ENCODE measurements at regions not wholly inside any gene's neighbourhood (a gene's known extent, or its start where the extent isn't known, plus 50 kb on each side); places are given as distances from the start of the nearest gene placed in this dataset.

DNA sequence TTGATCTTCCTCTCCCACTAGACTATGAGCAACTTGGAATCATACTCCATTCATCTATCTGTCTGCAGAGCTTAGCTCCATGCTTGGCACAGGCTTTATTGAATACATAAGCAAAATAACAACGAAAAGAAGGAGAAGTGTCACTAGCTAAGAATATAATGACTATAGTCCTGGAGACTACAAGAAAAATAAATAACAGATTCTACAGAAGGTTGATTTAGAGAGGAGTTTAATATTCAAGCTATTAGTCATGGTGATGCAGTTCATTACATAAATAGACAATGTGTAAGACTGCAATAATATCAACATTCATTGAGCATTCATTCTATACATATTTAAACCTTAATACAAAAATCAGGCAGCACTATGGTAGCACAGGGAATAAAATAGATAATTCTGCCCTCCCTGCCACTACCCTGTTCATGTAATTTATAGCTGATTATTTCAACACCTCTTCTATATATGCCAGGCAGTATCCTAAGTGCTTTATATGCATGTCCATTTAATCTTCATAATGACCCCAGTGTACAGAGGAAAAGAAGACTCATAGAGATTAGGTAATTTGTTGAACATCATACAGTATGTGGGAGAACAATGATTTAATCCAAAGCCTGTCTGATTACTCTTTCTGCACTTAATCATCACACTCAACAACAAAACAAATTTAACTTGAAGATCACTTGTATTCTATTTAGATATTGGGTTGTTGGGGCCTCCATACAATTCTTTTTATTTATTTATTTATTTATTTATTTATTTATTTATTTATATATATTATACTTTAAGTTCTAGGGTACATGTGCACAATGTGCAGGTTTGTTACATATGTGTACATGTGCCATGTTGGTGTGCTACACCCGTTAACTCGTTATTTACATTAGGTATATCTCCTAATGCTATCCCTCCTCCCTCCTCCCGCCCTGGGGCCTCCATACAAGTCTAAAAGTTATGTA lies 165.3 kb downstream of the RNF152 start:
- DNase-seq: no peak

DNA sequence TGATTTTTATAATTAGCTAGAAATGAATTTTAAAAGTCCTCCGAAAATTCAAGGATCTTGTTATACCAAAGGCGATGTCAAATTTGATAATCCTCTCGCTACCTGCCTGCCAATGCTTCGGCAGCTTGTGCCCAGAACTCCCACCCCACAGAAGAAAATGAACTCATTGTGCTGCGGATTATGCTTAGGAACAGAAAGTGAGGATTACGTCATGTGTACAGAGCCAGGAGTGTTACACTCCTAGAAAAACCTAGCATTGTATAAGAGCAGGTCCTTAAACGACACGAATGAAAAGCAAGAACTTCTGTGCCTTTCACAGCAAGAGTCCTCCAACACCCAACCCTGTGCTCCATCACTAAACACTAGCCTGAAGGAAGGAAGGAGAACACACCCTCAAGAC lies 168.3 kb downstream of the RNF152 start:
- DNase-seq: no peak

DNA sequence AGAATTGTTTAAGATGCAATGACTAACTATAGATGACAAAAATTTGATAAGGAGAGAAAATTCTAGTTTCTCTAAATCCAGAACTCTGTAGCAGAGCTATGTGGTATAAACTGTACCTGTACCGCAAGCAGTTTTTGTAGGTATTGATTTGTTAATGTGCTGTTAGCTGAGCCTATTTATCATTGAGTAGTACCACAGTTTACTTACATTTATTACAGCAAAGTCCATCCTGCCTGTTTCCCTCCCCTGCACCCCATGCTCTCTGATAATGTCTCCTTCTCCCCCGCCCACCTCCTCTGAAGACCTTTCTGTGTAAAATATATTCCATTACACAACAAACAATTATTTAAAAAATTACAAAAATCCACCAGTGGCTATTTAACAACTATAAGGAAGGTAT lies 170.6 kb downstream of the RNF152 start:
- DNase-seq: no peak

DNA sequence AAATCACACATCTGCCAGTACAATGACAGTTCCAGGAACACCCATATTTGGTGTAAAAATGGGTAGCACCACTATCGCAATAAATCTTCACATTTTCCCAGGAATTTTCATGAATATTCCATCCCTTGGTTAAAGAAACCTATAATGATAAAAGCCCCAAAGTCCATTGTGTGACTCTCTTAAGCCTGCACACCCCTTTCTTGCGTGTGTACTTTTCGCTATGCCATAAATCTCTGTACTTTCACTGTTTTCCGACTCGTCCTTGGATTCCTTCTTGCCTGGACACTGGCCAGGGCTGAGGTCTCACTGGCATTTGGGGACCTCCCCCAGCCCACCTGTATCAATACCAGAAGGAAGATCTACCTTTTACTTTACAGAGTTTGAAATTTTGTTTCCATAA lies 172.3 kb downstream of the RNF152 start:
- DNase-seq: no peak

DNA sequence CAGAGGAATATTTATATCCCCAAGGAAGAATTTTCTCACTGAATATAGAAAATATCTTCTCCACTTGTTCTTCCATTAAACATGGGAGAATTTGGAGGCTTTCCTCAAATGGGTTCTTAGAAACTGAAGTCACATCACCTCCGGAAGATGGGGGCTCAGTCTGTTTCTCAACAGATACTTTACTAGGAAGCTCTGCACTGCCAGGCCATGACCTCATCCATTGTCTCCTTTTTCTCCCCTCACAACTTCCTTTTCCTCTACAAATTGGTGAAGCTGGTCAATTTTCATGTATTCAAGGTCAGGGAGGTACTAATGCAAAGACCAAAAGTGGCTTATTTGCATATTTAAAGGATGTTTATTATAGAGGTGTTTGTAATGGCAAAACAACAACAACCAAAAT lies 173.1 kb downstream of the RNF152 start:
- peak; percentile 71 to 75 for DNase-seq

DNA sequence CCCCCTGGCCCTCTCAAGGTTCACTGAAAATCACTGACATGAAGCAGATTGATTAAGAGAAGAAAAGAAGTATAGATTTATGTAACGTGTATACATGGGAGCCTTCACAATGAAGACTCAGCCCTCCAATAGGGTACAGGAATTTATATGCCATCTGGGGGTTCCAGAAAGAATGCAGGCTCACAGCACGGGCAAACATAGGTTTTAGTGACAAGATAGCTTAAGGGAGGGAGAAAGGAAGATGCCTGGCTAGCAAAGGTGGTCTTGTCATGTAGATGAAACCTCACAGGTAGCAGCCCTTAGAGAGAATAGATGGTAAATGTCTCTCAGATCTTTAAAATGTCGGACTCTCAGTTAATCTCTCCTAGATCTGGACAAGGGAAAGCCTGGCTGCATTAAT lies 173.9 kb downstream of the RNF152 start:
- DNase-seq: no peak

DNA sequence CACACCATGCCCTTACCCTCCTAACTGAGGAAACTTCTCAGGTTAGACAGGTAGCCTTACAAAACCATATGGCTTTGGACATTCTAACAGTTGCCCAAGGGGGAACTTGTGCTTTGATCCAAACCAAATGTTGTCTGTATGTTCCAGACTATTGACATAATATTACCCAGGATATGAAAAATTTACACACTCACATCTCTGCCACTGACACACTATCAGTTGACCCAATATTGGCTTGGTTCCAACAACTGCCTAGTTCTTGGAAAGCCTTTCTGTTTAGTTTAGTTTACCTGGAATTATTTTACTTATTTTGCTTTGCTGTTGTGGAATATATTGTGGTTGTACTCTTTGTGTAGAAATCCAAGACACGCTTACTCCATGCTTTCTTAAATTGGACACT lies 178.4 kb downstream of the RNF152 start:
- DNase-seq: no peak

DNA sequence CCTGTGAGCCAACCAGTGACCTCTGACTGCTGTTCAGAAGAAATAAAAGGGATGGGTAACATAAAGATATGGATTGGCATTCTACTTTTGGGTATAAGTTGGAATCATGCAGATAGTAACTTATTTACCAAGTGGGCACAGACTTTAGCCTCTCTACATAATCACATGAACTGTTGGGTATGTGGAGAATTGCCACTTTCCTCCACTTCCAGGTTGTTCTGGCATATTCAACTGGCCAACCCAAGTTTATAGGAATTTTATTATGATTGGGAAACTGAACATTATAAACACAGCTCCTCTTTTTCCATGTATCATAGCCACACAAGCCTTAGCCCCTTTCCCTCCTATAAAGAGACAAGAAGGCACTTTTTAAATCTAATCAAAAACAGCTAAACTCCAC lies 179.3 kb downstream of the RNF152 start:
- DNase-seq: no peak

DNA sequence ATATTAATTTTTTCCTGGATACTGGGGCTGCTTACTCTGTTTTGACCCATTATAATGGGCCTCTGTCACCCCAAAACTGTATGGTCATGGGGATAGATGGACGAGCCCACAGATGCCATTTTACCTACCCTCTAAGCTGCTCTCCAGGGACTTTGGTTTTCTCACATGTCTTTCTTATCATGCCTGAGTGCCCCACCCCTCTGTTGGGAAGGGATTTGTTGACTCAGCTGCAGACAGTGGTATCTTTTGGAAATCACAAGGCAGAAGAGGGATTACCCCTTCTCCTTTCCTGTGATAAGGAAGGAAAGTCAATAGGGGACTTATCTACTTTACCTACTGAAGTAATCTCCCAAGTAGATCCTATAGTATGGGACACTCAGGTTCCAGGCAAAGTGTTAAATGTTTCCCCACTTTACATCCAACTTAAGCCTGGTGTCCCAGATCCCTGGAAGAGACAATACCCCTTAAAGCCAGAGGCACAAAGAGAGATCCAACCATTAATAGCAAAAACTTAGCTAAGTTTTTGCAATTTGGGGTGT lies 182.7 kb downstream of the RNF152 start:
- no peak for DNase-seq

DNA sequence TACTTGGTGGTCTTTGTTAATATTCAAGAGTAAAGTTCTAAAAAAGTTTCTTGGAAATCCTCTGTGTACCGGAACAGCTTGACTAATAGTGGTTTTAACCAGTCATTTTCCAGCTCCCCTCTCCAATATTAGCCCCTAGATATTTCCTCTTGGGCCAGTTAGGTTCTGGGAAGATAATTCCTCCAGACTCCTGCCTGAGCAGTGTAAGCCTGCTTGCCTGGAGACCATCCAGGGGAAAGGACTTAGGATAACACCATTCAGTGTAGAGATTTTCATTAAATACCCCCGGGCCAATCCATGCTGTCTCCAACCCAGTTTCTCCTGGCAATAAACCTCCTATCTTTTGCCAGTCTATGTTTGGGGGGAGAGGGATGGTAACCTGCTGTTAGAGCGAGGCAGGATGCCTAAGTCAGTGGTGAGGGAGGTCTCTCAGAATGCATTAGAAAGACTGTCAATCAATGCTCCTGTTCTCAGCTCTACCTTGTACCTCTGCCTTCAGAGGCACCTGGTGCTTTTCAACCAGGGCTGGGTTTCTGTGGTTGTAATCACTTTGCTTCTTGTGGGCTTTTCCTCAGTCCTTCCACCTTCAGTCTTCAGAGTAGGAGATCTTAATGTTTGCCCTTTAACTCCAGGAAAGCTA lies 186.4 kb downstream of the RNF152 start:
- no peak for DNase-seq

DNA sequence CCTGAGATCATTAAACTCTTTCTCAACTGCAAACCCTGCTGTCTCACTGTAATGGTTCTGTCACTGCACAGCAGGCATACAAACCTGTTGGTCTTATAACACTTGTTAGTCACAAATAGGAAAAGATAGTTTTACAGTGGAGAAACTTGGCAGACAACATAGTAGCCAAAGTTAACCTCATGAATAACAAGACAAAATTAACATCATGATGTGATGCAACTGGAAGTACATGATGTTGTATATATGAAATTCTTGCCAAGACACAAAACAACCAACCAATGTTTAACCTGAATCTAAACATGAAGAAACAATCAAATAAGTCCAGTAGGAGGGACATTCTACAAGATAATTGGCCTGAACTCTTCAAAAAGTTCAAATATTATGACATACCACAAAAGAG lies 189.3 kb downstream of the RNF152 start:
- no peak for DNase-seq

DNA sequence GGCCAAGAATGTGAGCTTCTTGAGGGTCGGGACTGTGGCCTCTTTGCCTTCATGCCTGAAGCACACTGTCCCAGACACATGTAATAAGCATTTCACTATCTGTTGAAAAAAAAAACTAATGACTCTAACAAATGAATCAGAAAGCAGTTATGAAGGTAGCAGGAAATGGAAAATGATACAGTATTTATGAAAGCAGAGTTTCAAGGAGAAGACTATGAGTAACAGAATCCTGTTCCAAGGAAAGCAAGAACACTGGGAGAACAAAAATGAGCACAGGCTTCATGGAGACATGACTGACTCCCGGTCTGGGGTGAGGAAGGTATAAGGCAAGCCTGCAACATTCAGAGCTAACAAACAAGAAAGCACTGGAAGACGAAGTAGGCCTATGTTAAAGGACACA lies 190.8 kb downstream of the RNF152 start:
- no peak for DNase-seq

DNA sequence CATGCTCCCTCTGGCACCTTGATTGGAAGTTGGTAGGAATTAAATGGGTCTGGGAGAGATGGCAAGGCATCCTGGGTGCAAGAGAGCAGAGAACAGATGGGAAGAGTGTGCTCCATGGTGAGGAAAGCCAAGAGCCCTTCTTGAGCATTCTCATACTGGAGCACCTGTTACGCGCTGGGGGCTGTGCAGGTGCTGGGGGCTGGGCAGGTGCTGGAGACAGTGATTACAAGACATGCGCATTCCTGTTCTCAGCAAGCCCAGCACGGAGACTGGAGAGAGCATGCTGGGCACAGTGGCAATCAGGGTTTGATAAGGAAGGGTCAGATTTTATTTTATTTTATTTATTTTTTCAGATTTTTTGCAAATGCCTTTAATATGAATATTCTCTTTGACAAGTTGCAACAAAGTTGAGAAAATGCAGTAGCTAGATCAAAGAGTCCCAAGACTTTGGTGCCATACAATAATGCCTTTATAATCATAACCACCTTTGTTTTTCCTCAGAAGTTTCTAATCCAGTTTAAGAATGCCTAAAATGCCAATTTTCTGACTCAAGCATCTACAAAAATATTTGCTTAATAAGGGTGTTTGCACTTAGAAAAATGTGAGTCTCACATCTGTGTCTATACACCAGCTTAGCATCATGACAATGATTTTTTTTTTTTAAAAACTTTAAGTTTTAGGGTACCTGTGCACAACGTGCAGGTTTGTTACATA lies 193.3 kb downstream of the RNF152 start:
- no peak for DNase-seq

DNA sequence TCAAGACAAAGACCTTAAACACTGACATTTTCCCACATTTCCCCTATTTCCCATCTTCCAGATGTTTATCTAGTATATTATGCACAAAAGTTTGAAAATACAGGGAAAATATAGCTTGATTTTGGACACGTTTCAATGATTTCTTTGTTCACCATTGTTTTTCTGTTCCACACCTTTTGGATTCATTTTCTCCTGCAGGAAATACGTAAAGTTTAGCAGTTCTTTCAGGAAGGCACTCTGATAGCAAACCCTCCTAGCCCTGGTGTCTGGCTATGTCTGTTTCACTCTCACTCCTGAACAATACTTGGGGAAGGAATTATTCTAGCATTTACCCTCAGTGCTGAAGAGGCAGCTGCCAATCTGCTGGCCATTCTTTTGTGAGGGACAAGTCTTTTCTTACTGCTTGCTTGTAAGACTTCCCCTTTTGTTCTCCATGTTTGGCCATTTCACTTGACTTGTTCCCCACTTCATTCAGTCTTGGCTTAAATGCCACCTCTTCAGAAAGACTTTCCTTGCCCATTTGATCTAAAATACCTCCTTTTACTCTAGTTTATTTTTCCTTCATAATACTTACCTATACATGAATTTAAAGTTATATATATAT lies 195.4 kb downstream of the RNF152 start:
- DNase-seq: no peak

DNA sequence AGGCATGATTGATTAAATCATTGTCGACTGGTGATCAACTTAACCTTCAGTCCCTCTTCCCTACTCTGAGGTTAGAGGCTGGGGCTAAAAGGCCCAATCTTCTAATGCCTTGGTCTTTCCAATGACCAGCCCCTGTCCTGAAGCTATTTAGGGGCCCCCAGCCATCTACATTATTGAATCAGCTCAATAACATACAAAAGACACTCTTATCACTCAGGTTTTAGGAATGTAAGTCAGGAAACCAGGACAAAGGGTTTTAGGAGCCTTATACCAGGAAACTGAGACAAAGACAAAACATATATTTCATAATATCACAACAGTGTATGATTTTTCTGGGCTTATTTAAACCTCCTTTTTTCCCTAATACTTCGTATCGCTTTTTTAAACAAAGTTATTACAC lies 198.6 kb downstream of the RNF152 start:
- no peak for DNase-seq

DNA sequence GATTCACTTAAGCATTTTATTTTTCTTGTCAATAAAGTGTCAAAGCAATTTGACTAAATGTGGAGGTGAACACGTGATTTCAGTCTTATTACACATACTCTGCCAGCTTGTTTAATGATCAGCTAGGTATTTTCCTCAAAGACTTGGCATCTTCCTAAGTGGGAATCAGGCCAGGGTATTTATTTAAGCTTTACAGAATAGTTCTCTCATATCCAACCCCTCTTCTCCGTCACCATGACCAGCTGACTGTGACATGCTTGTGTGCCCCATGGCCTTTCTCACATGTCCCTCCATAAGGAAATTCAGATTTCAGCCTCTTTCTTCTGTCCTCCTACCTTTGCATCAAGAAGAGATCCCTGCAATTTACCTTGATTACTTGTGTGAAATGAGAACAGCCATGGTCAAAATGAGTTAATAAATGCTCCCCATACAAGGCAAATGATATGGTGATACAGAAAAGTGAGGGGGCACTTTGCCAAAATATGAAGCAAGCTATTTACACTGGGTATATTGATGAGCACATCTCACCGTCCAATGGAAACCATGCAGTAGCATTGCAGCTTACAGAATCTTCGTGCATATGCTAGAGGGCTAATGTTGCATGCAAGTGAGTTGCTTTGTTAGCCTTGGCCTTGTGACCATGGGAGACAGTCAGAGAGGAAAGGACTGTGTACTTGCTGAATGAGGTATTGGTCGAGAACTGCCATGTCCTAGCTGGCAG lies 202.2 kb downstream of the RNF152 start:
- DNase-seq: no peak

DNA sequence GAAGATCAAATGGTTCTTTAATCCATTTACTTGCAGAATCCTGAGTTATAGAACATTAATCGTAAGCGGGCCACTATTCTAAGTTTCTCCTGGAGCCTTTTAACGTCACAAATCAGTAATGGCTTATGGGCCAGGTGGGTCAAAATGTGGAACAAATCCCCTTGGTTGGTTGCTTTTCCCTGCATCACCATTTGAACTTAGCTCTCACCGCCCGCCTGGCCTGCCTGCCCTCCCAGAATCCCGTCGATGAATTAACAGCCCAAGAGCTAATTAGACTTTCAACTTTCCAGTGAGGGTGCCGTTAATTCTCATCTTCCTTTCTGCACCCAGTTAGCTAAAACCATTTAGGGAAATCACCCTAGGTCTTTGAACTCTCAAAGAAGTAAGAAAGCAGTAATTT lies 205.5 kb downstream of the RNF152 start:
- DNase-seq: no peak

DNA sequence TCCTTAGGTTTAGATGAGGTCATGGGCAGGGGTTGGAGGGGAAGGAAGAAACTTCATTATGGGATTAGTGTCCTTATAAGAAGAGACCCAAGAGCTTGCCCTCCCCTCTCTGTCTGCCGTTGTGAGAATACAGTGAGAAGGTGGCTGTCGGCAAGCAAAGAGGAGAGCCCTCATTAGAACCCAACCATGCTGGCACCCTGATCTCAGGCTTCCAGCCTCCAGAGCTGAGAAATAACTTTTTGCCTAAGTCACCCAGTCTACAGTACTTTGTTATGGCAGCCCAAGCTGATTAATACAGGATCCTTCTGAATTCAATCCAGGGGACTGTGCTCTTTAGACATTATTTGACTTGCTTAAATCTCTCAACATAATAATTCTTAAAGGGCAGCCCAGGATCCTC lies 209.0 kb downstream of the RNF152 start:
- DNase-seq: no peak

DNA sequence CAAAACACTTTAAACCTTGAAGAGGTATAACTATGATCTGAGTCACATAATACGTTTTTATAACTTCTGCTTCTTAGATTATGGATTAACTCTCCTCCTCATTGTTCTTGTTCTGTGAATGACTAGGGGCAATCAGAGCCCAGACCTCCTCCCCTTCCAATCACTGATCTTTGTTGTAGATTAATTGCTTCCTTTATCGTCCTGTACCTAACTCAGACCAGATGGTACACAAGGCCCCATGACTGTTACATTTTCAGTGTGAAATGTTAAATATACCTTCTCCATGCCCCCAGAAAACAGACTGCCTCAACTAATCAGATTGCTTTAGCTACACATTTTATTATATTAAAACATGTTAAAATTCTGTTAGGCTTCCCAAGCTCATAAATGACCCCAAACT lies 211.7 kb downstream of the RNF152 start:
- no peak for DNase-seq

DNA sequence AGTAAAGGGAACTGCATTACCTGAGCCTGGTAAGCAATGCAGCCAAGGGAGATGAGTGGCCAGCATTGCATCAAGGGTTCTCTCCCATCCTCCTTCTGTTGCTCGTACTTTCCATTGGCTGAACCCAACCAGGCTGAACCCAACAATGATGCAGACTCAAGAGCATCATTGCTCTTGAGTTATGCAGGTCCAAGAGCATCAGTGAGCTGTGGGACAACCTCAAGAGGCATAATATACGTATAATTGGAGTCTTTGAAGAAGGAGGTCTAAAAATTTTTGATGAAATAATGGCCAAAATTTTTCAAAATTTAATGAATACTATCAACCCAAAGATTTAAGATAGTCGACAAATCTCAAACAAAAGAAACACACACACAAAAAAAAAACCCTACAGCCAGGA lies 213.0 kb downstream of the RNF152 start:
- no peak for DNase-seq

DNA sequence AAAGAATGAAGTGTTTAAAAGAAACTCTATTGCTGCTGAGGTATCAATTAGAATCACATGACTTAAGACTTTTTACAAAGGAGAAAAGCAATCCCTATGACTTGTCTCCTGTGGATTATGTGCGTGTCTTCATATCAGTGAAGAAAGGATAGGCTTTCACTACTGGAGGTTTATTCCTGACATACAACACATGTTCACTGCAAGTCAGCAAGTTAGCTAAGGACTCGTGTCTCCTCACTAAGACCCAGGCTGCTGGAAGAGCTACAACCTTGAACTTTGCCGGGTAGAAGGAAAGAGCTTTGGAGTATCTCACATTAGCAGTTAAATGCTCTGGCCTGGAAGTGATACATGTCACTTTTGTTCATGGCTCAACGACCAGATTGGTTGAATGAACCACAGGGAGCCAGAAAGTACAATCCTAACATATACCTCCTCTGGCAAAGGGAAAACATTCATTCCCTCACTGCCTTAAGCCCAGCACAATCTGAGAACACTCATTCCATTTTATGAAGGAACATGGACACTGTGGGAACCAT lies 215.3 kb downstream of the RNF152 start:
- DNase-seq: no peak

DNA sequence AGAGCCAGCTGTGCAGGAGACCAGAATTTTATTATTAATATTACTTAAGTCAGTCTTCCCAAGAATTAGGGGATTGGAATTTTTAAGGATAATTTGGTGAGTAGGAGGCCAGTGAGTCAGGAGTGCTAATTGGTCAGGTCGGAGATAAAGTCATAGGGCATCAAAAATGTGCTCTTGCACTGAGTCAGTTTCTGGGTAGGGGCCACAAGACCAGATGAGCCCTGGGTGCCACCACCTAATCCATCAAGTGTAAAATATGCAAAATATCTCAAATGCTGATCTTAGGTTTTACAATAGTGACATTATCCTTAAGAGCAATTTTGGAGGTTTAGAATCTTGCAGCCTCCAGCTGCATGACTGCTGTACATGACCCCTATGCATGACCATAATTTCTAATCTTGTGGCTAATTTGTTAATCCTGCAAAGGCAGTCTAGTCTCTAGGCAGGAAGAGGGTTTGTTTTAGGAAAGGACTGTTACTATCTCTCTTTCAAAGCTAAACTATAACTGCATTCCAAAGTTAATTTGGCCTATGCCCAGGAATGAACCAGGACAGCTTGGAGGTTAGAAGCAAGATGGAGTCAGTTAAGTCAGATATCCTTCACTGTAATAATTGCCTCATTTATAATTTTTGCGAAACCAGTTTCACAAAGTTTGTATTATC lies 215.9 kb downstream of the RNF152 start:
- DNase-seq: no peak

All from inflammatory macrophage treated with lipopolysaccharide for 1 hour (primary cell).